CD4-positive, alpha-beta memory T cell (primary cell): ENCODE measurements at regions not wholly inside any gene's neighbourhood (a gene's known extent, or its start where the extent isn't known, plus 50 kb on each side); places are given as distances from the start of the nearest gene placed in this dataset.
"Not testable (repeated sequence)": the region's sequence is repeated elsewhere in the genome, so short reads cannot be mapped to it uniquely, and the experiment has no call there.

ENCODE experiments used
- CTCF ChIA-PET: fragments of 350-600 bp; sonication (Branson Sonifier 250); formaldehyde crosslinking; loops from one replicate; lab custom pipeline; 2021; ENCODE audit warnings: inconsistent platforms; ENCODE audit not compliant: partially characterized antibody; lab: Charles Lee
- POLR2A ChIA-PET: fragments of 350-600 bp; sonication (Branson Sonifier 250); formaldehyde crosslinking; loops from one replicate; lab custom pipeline; 2021; ENCODE audit not compliant: partially characterized antibody; lab: Charles Lee
- DNase-seq, 5 donors: peaks; one replicate each; pipeline versions ENCODE4 v3.0.0 to v3.0.0-alpha.2; 2020 to 2022; ENCODE audit warnings: mixed read lengths in 1 of 5
- H3K27ac ChIP-seq: one replicate; pipeline ENCODE4 v1.7.0; 2013; ENCODE audit warnings: low read depth, low read length
- H3K27me3 ChIP-seq: 2 replicates; pipeline ENCODE4 v1.7.0; 2013; ENCODE audit warnings: mild to moderate bottlenecking, low read length, moderate library complexity; ENCODE audit not compliant: insufficient read depth
- H3K36me3 ChIP-seq: 2 replicates; pipeline ENCODE4 v1.7.0; 2013; ENCODE audit warnings: mild to moderate bottlenecking, low read length, moderate library complexity; ENCODE audit not compliant: insufficient read depth
- H3K4me1 ChIP-seq: 2 replicates; pipeline ENCODE4 v1.7.0; 2013; ENCODE audit warnings: mild to moderate bottlenecking, low read length, moderate library complexity; ENCODE audit not compliant: insufficient read depth
- H3K4me3 ChIP-seq, 2 donors: one replicate each; pipeline ENCODE4 v1.7.0; 2013; ENCODE audit warnings: low read length in 2 of 2, mild to moderate bottlenecking in 1 of 2
- H3K9me3 ChIP-seq, 2 donors: one replicate each; pipeline ENCODE4 v1.7.0; 2013; ENCODE audit warnings: low read length in 2 of 2, control low read depth in 1 of 2; ENCODE audit not compliant: control insufficient read depth in 1 of 2
- H3K27ac Mint-ChIP-seq, 7 donors: one replicate each; pipeline ENCODE4 v1.8.0; 2020 to 2021; ENCODE audit warnings: mixed read lengths in 7 of 7, mild to moderate bottlenecking in 6 of 7, inconsistent platforms in 3 of 7, moderate library complexity in 3 of 7
- H3K27me3 Mint-ChIP-seq, 2 donors: one replicate each; pipeline ENCODE4 v1.8.0; 2020 to 2021; ENCODE audit warnings: mixed read lengths in 2 of 2
- H3K36me3 Mint-ChIP-seq, 2 donors: one replicate each; pipeline ENCODE4 v1.8.0; 2020 to 2021; ENCODE audit warnings: mixed read lengths in 2 of 2, inconsistent platforms in 1 of 2, mild to moderate bottlenecking in 1 of 2
- H3K4me1 Mint-ChIP-seq, 4 donors: one replicate each; pipeline ENCODE4 v1.8.0; 2020 to 2021; ENCODE audit warnings: mixed read lengths in 4 of 4, mild to moderate bottlenecking in 1 of 4
- H3K4me3 Mint-ChIP-seq, 8 donors: one replicate each; pipeline ENCODE4 v1.8.0; 2020 to 2021; ENCODE audit warnings: mixed read lengths in 8 of 8, mild to moderate bottlenecking in 7 of 8, moderate library complexity in 6 of 8, inconsistent platforms in 3 of 8
- H3K9me3 Mint-ChIP-seq, 8 donors: one replicate each; pipeline ENCODE4 v1.8.0; 2020 to 2021; ENCODE audit warnings: mixed read lengths in 8 of 8, mild to moderate bottlenecking in 5 of 8, inconsistent platforms in 3 of 8, moderate library complexity in 1 of 8
- intact Hi-C: fragments of 100-400 bp; cut with micrococcal nuclease; formaldehyde crosslinking; loops from one replicate; pipeline ENCODE4 v1.15.1; 2023

GRCh38 chr14:78005325-78005724 is 164.8 kb upstream of the NRXN3 start:
- no peak overlapping the region for H3K4me3 Mint-ChIP-seq
- no peak for DNase-seq
- intact Hi-C loops, result no loop called here
- peaks cover 2 to 64% (median 39%) of the 10 kb centered on the region in 8 donors for H3K9me3 Mint-ChIP-seq
- Histone ChIP-seq H3K36me3 (no peaks in the 10 kb centered on the region), H3K27me3 (no peaks in the 10 kb centered on the region), H3K27ac (no peak overlapping the region), H3K4me1 (no peaks in the 10 kb centered on the region), H3K4me3 (no peak overlapping the region), H3K9me3 (no peaks in the 10 kb centered on the region)
- H3K4me1 Mint-ChIP-seq, result no peaks in the 10 kb centered on the region
- POLR2A ChIA-PET, result no interaction called here
- peaks cover 0 to 2% of the 10 kb centered on the region in 2 donors for H3K36me3 Mint-ChIP-seq
- peaks cover 3% of the 10 kb centered on the region in 2 donors for H3K27me3 Mint-ChIP-seq
- CTCF ChIA-PET, result no interaction called here
- H3K27ac Mint-ChIP-seq, result no peak overlapping the region

GRCh38 chr14:78007160-78007559 is 163.0 kb upstream of the NRXN3 start:
- Mint-ChIP-seq H3K36me3 (peaks cover 0 to 2% of the 10 kb centered on the region in 2 donors), H3K27me3 (peaks cover 3% of the 10 kb centered on the region in 2 donors), H3K4me3 (no peak overlapping the region), H3K27ac (no peak overlapping the region), H3K4me1 (no peaks in the 10 kb centered on the region), H3K9me3 (peaks cover 2 to 46% (median 25%) of the 10 kb centered on the region in 8 donors)
- CTCF ChIA-PET, result no interaction called here
- Histone ChIP-seq H3K36me3 (no peaks in the 10 kb centered on the region), H3K27ac (no peak overlapping the region), H3K4me1 (no peaks in the 10 kb centered on the region), H3K27me3 (no peaks in the 10 kb centered on the region), H3K4me3 (no peak overlapping the region), H3K9me3 (no peaks in the 10 kb centered on the region)
- DNase-seq, result no peak
- POLR2A ChIA-PET, result no interaction called here
- intact Hi-C loops, result no loop called here

GRCh38 chr14:78010688-78011087 is 159.5 kb upstream of the NRXN3 start:
- Histone ChIP-seq H3K4me1 (no peaks in the 10 kb centered on the region), H3K9me3 (no peaks in the 10 kb centered on the region), H3K36me3 (no peaks in the 10 kb centered on the region), H3K27me3 (no peaks in the 10 kb centered on the region), H3K4me3 (no peak overlapping the region), H3K27ac (no peak overlapping the region)
- Mint-ChIP-seq H3K4me3 (no peak overlapping the region), H3K27ac (no peak overlapping the region), H3K36me3 (no peaks in the 10 kb centered on the region), H3K27me3 (peaks cover 3 to 8% of the 10 kb centered on the region in 2 donors), H3K4me1 (peaks cover 0 to 2% (median 0%) of the 10 kb centered on the region in 4 donors), H3K9me3 (peaks cover 0 to 15% (median under 1%) of the 10 kb centered on the region in 8 donors)
- intact Hi-C loops, result no loop called here
- ChIA-PET CTCF (no interaction called here), POLR2A (no interaction called here)
- no peak for DNase-seq

GRCh38 chr14:78013911-78014310 is 156.3 kb upstream of the NRXN3 start:
- H3K4me1 Mint-ChIP-seq, H3K27ac ChIP-seq, intact Hi-C loops, DNase-seq, H3K9me3 Mint-ChIP-seq, H3K27me3 Mint-ChIP-seq, H3K36me3 Mint-ChIP-seq, H3K4me3 Mint-ChIP-seq, CTCF ChIA-PET, H3K36me3 ChIP-seq, H3K27me3 ChIP-seq, H3K27ac Mint-ChIP-seq, H3K9me3 ChIP-seq, POLR2A ChIA-PET, H3K4me3 ChIP-seq, H3K4me1 ChIP-seq: not testable (repeated sequence)

GRCh38 chr14:78016532-78016931 is 153.6 kb upstream of the NRXN3 start:
- Mint-ChIP-seq H3K27ac (no peak overlapping the region), H3K4me3 (no peak overlapping the region), H3K36me3 (no peaks in the 10 kb centered on the region), H3K27me3 (peaks cover 6 to 8% of the 10 kb centered on the region in 2 donors), H3K9me3 (peaks cover 0 to 5% (median 0%) of the 10 kb centered on the region in 8 donors), H3K4me1 (peaks cover 0 to 2% (median 0%) of the 10 kb centered on the region in 4 donors)
- no peak overlapping the region for H3K4me3 ChIP-seq
- H3K27ac ChIP-seq, result no peak overlapping the region
- no peaks in the 10 kb centered on the region for H3K27me3 ChIP-seq
- CTCF ChIA-PET, result no interaction called here
- intact Hi-C loops, result no loop called here
- H3K36me3 ChIP-seq, result no peaks in the 10 kb centered on the region
- no peak for DNase-seq
- POLR2A ChIA-PET, result no interaction called here
- no peaks in the 10 kb centered on the region for H3K9me3 ChIP-seq
- no peaks in the 10 kb centered on the region for H3K4me1 ChIP-seq

GRCh38 chr14:78018283-78018682 is 151.9 kb upstream of the NRXN3 start:
- POLR2A ChIA-PET, result no interaction called here
- no peak overlapping the region for H3K27ac Mint-ChIP-seq
- no peak overlapping the region for H3K27ac ChIP-seq
- intact Hi-C loops, result no loop called here
- no peak overlapping the region for H3K4me3 ChIP-seq
- H3K36me3 ChIP-seq, result no peaks in the 10 kb centered on the region
- H3K4me1 Mint-ChIP-seq, result no peaks in the 10 kb centered on the region
- H3K9me3 Mint-ChIP-seq, result peaks cover 0 to 3% (median 0%) of the 10 kb centered on the region in 8 donors
- H3K27me3 ChIP-seq, result no peaks in the 10 kb centered on the region
- no peaks in the 10 kb centered on the region for H3K4me1 ChIP-seq
- no peak for DNase-seq
- no peaks in the 10 kb centered on the region for H3K9me3 ChIP-seq
- peaks cover 6% of the 10 kb centered on the region in 2 donors for H3K27me3 Mint-ChIP-seq
- H3K4me3 Mint-ChIP-seq, result no peak overlapping the region
- no peaks in the 10 kb centered on the region for H3K36me3 Mint-ChIP-seq
- CTCF ChIA-PET, result no interaction called here

- Mint-ChIP-seq H3K36me3 (no peaks in the 10 kb centered on the region), H3K9me3 (peaks cover 0 to 1% (median 0%) of the 10 kb centered on the region in 8 donors), H3K27ac (no peak overlapping the region), H3K4me1 (no peaks in the 10 kb centered on the region), H3K4me3 (peak overlapping the region in 1 of 8 donors; percentile 38), H3K27me3 (peaks cover 5 to 6% of the 10 kb centered on the region in 2 donors)
- ChIA-PET POLR2A (no interaction called here), CTCF (no interaction called here)
- DNase-seq, result no peak
- no peak overlapping the region for H3K4me3 ChIP-seq
- H3K9me3 ChIP-seq, result no peaks in the 10 kb centered on the region
- H3K27me3 ChIP-seq, result no peaks in the 10 kb centered on the region
- intact Hi-C loops, result no loop called here
- no peaks in the 10 kb centered on the region for H3K4me1 ChIP-seq
- H3K36me3 ChIP-seq, result no peaks in the 10 kb centered on the region
- H3K27ac ChIP-seq, result no peak overlapping the region
These were observed 148.1 kb upstream of the NRXN3 start for GRCh38 chr14:78022059-78022458.

- Mint-ChIP-seq H3K27ac (no peak overlapping the region), H3K4me3 (no peak overlapping the region), H3K36me3 (no peaks in the 10 kb centered on the region), H3K27me3 (peaks cover 6 to 8% of the 10 kb centered on the region in 2 donors), H3K9me3 (peaks cover 0 to 1% (median 0%) of the 10 kb centered on the region in 8 donors), H3K4me1 (no peaks in the 10 kb centered on the region)
- intact Hi-C loops, result no loop called here
- no peaks in the 10 kb centered on the region for H3K9me3 ChIP-seq
- DNase-seq, result no peak
- H3K4me3 ChIP-seq, result no peak overlapping the region
- H3K36me3 ChIP-seq, result no peaks in the 10 kb centered on the region
- ChIA-PET CTCF (no interaction called here), POLR2A (no interaction called here)
- no peak overlapping the region for H3K27ac ChIP-seq
- H3K27me3 ChIP-seq, result no peaks in the 10 kb centered on the region
- no peaks in the 10 kb centered on the region for H3K4me1 ChIP-seq
These were observed 147.1 kb upstream of the NRXN3 start for GRCh38 chr14:78023112-78023511.
